HG03159 (cell line): ENCODE measurements at regions not wholly inside any gene's neighbourhood (a gene's known extent, or its start where the extent isn't known, plus 50 kb on each side); places are given as distances from the start of the nearest gene placed in this dataset.
"Not testable (repeated sequence)": the region's sequence is repeated elsewhere in the genome, so short reads cannot be mapped to it uniquely, and the experiment has no call there.

ENCODE experiments used
- ATAC-seq: cut with Tn5 transposase; IDR thresholded peaks from one replicate; pipeline ENCODE4 v1.9.1; 2021; ENCODE audit warnings: mild to moderate bottlenecking, moderate library complexity; ENCODE audit not compliant: unreplicated experiment

DNA sequence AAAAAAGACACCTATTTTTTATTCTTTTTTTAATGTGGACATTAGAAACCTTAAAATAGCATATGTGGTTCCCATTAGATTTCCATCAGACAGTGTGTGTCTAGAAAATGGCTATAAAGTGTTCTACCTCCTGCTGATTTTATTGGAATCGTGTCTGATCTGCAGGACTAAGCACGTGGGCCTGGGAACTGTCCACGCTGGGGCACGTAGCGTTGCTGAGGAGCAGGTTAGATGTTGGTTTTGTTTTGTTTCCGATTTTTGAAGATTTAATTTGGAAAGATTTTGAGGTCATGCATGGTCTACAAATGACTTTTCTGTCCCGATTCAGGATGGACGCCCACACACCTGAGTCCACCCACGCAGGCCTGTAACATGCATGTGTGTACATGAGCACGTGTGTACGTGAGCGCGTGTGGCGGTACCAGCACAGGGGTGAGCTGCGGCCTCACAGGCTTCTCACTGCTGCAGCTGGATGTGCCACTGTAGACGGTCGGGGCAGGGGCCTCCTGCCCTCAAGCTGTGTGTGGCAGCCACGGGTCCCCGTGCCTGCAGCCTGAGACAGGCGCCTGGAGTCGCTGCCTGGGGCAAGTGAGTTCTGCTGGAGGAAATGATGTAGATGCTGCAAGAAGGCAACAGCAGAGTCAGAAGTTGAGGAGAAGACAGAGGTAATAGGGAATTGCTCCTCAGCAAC is 99.7 kb upstream of the CTDP1 start:
- no peak for ATAC-seq

DNA sequence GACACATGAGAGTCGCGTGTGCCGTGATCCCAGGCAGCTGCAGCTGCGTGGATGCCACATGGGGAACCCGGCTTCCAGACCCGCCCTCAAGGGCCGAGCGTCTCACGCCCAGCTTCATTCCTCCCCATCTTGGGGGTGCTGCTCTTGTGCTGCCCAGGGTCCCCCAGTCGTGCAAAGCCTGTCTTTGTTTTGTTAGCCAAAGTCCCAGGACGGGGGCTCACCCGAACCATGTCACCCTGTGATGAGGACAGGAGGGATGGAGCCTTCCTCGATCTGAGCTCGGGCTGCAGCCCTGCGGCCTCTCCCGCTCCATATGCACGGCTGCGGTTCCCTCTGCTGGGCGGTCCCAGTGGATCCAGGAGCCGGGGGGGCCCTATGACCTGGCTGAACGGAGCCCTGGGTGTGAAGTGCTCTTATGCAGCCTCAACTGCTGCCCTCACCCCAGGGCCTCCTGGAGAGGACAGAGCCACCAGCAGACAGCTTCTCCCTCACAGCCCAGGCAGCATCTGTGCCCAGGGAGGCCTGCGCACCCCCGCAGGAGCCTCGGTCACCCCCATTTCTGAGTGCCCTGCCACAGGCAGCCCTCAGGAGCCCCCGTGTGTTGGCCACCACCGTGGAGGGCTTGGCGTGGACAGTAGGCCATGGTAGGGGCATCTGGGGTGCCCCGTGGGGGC is 99.0 kb upstream of the CTDP1 start:
- ATAC-seq: no peak

DNA sequence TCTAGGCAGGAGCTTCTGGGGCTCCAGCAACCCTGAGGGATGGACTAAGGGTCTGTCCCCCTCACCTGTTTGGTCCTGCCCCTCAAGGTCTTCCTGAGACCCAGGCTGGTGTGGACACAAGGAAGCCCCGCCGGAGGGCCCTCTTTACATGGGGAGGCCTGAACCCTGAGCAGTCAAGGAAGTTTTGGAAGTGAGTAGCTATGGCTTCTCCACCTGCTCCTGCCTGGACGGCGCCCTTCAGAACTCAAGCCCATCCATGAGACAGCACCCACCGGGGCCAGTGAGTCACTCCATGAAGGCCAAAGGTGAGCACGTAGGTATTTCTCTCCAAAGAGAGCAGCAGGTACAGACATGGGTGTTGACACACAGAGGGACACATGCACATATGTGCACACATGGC is 98.2 kb upstream of the CTDP1 start:
- no peak for ATAC-seq

DNA sequence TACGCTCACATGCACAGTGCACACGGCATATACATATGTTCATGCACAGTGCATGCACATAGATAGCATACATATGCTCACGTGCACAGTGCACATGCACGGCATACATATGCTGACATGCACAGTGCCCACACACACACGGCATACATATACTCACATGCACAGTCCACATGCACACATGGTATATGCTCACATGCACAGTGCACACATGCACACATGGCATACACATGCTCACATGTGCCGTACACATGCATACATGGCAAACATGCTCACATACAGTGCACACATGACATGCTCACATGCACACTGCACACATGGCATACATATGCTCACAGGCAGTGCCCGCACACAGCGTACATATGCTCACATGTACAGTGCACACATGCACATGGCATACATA is 97.7 kb upstream of the CTDP1 start:
- no peak for ATAC-seq

DNA sequence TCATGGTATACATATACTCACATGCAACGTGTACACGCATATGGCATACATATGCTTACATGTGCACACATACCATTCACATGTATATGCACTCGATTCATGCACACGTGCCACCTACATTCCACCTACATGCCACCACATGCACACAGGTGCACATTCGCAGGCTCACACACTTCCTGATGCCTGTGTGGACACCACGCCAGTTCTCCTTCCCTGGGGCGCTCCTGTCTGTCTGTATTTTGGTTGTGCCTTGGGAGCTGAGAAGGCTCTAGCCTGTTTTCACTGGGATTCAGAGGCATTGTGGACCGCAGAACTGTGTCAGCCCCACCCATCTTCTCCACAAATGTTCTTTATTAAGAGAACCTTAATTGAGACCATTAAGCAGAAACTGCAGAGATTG is 96.6 kb upstream of the CTDP1 start:
- ATAC-seq: no peak

DNA sequence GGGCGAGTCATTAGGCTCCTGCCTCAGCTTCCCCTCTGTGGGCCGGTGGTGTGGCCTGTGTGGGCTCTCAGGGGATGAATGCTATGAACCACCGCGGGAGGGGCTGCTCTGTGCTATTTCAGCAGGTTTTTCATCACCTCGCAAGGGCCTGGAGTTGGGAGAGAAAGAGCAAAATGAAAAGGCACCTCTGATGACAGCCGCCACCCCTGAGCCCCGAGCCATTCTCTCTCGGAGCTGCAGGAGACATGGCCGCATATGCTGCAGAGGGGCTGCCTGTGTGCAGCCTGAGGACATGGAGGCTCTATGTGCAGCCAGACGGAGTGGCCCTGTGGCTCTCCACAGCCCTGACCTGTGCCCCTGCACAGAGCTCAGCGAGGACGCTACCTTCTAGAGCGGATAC is 96.2 kb upstream of the CTDP1 start:
- ATAC-seq: no peak

DNA sequence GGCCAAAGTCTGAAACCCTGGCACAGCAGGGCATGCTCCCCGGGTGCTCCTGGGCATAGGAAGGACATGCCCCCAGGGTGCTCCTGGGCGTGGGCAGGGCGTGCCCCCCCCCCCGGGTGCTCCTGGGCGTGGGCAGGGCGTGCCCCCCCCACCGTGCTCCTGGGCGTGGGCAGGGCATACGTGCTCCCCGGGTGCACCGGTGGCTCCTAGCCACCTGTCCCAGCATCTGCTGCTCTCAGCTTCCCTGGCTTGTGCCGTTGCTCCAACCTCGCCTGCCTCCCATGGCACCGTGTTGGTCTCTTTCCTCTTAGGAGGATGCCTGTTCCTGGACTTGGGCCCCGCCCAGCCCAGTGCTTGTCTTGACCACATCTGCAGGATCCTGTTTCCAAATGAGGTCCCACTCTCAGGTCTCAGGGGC is 95.6 kb upstream of the CTDP1 start:
- no peak for ATAC-seq

DNA sequence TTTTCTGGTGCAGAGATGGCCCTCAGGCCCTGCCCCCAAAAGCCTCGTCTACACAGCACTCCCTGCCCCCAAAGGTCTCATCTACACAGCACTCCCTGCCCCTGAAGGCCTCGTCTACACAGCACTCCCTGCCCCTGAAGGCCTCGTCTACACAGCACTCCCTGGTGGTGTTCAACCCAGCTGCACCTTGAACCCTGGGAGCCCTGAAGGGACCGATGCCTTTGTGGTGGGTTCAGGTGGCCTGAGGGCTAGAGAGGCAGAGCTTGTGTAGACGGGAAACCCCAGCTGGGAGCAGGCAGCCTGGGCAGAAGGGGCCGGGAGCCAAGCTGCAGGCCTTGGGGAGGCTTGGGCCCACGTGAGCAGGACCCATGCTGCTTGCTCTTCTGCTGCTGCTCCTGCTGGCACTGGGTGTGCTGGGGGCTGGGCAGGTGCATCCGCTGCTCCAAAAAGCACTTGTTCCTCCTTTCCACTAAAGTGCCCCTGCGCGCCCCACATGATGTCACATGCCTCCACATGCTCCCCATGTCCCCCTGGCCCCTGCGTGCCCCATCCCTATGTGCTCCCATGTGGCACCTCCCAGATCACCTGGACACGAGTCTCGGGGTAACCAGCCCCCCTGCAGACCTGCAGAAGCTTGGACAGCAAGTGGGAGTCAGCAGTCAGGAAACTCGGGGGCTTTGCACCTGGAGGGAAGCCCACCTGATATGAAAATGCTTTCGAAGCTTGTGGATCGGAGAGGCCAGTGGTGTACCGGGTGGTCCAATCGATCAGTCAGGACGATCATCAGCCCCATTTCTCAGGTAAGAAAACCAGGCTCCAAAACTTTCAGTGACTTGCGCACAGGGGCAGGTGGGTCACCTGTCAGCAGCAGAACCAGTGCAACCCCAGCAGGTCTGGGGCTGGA is 94.9 kb upstream of the CTDP1 start:
- no peak for ATAC-seq

DNA sequence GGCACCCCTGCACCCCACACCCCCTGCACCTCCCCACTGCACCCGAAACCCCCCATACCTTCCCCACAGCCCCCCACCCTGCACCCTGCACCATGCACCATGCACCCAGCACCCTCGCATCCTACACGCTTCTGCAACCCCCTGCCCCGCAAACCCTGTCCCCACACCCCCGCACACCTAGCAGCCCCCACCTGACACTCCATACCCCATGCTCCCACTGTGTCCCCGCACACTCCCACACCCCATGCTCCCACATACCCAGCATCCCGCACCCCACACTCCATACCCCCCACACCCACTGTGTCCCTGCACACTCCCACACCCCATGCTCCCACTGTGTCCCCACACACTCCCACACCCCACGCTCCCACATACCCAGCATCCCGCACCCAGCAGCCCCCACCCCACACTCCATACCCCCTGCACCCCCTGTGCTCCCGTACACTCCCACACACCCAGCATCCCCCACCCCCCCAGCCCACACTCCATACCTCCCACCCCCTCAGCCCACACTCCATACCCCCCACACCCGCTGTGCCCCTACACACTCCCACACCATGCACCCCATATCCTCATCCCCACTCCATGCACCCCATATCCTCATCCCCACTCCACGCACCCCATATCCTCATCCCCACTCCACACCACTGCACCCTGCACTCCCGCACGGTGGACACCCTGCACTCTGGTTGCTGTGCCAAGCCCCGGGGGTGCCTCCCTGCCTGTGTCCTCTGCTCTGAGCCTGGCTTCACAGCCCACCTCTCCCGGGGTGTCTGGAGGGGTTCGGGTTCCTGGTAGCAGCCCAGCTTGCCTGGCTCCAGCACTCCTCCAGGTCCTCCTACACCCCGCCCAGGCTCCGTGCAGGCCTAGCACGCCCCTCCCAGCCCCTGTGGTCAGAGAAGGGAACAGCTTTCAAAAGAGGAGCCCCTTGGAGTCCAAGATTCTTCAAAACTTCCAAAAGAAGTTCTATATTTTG is 93.9 kb upstream of the CTDP1 start:
- no peak for ATAC-seq

DNA sequence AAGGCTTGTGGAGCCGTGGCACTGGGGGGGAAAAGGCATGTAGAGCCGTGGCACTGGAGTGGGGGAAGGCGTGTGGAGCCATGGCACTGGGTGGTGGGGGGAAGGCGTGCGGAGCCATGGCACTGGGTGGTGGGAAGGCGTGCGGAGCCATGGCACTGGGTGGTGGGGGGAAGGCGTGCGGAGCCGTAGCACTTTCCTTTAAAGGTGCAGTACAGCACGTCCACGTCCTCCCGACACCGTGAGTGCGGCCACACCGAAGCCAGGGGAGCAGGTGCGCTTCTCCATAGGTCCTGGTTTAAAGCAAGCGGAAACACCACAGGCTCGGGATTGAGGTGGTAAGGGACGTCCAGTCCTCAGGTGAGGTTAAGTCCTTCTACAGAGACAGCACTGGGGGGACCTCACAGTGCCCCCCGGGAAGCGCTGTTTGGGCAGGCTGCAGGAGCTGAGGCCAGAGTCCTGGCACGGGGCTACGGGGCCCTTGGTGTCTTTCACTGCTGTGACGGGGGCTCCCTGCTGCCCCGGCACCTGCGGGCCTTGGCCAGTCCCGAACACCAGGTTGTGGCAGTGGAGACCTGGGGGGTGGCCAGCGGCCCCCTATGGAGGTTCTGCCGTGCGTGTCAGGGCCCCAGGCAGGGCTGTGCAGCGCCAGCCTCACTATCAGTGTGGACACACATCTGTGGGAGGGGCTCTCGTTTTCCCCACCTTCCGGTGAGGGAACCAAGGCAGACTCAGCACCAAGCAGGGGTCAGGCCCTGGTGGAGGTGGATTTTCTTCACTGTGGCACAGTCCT is 93.0 kb upstream of the CTDP1 start:
- ATAC-seq: no peak

DNA sequence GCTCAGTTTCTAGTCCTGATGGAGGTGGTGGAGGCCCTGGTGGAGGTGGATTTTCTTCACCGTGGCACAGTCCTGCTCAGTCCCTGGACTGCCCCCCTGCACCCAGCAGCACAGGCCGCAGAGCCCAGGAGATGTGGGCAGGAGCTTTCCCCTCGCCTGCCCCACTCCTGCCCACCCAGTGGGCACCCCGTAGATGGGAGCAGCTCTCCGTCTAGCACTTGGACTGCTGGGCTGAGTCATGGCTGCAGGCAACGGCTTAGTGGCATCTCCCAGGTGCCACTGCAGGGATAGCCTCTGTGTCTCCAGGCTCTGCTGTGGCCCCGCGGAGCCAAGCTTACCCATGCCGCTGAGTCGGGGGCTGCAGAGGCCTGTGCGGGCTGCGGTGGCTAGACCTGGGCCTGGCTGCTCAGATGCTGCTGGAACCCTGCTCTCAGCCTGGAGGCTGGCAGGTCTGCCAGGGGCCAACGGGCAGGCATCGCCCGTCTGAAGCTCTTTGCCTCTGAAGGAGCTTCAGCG is 92.3 kb upstream of the CTDP1 start:
- ATAC-seq: no peak

DNA sequence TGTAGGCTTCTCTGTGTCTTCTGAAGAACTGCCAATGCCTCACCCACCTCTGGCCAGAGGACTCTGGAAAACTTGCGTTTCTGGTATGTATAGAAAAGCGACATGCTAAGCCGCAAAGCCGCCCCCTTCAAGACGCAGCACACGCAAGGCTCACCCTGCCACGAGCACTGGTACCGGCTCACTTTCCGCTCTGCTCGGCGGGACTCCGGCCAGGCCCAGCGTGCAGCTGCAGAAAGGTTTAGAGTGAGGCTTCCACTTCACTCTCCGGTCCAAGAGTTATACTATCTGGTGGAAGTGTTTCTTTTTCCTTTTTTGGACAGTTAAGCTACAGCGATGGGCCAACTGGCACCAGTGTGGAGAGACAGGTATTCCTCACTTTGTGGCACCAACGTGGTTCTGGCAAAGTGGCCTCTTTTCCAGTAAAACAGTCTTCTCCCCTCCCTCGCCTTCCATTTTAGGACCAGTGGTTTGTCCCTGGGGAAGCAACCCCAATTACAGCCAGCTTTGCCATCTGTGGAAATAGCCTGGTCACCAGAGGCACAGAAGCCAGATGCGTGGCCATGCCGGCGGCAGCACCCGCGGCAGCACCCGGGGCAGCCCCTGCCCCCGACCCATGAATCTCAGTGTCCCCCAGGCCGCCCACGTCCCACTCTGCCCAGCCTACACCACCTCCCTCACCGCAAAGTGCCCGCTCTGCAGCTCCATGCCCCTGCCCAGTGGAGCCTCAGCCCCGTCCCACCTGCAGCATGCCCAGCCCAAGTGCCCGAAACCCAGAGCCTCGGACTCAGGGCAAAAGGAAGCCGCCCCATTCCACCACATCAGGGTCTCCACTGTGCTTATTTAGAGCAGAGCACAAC is 91.6 kb upstream of the CTDP1 start:
- no peak for ATAC-seq

DNA sequence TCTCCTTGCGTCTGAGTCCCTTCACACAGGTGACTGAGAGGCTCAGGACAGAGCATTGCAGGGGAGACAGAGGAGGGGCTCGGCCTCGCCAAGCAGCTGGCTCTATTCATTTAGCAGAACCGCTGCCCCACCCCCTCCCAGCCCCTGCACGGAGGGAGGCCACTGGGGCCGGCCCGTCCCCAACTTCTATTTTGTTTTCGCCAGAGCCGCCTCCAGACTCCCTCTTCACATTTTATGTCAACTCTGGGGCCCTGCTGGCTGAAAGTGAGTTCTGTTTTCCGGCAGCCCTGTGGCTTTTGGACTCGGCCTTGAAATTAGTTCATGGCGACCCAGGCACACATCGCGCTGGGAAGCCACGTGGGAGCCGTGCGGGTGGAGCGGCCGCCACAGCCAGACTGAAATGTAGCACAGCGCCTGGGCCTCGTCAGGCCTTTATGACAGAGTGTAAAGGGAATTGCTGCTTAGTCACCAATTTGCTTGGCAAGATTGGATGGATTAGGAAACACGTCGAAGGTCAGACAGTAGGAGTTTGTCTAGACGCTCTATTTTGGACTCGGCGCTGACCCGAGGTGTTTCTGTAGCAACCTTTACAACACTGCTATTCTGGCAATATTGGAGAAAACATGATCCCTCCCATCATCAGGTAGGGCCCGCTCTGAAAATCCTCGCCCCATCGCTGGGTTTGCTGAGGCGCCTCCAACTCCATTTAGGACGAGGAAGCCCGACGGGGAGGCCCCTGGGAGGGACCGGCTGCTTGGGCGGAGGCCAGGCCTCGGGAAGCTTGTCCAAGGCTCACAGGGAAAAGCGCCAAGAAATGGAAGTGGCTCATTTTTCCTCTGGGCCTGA is 90.7 kb upstream of the CTDP1 start:
- ATAC-seq: no peak

DNA sequence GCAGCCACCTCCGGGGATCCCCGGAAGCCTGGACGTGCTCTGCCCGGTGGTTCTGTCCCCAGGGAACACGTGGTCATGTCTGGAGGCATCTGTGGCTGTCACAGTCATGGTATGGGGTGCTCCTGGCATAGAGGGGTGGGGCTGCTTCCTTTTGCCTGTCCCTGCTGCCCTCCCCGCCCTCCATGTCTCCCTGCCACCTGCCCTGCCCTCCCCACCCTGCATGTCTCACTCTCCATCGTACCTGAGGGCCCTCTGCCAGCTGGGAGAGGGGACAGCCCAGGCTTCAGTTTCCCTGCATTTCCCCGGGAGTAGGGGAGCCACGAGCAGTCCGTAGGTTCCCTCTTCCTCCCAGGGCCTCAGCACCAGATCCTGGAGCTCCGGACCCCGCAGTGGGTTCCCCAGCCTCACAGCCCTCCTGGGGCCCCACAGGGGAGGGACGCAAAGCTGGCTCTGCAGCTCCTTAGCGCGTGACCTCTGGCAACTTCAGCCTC is 90.0 kb upstream of the CTDP1 start:
- ATAC-seq: no peak

DNA sequence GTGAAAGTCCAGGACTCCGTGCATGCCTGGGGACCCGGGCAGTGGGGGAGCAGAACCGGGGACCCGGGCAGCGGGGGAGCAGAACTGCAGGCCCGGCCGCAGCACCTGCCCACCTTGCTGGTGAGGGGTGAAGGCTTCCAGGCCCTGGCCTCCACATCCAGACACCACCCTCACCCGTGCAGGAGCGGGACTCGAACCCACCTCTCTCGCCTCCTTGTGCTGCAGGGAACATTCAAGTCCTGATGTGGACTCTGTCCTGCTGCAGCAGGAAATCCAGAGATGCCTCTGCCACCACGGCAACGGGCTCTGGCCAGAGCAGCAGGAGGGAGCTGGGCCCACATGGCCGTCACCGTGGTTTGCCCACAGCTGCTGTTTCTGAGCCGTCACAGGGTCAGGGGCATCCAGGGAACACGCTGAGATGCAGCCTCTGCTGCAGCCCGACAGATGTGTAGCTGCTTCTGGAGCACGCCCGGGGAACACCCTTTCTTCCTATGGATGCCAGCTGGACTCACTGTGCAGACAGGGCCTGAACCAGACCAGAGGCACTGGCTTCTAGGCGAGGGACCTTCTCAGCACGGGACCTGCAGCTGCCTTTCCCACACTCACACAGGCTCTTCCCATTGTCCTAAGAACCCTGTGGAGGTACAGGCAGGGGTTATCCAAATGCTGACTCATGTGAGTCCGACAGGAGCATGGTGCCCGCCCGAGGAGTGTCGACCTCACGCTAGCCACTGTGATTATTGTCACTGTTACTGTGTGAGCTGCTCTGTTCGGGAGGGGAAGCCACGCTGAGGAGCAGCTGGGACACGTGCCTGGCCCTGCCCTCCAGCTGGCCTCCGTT is 89.2 kb upstream of the CTDP1 start:
- no peak for ATAC-seq

DNA sequence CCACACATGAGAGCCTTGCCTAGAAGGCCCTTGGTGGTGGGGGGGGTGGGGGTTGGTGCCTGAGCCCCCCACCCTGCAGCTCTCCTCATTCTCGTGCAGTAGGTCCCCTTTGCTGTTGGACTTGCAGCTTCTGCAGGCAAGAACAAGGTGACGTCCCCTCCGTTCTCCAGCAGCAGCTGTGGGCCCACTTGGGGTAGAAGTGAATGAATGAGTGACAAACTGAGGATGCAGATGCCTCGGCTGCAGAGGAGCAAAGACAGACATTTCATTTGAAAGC is 88.6 kb upstream of the CTDP1 start:
- ATAC-seq: no peak

DNA sequence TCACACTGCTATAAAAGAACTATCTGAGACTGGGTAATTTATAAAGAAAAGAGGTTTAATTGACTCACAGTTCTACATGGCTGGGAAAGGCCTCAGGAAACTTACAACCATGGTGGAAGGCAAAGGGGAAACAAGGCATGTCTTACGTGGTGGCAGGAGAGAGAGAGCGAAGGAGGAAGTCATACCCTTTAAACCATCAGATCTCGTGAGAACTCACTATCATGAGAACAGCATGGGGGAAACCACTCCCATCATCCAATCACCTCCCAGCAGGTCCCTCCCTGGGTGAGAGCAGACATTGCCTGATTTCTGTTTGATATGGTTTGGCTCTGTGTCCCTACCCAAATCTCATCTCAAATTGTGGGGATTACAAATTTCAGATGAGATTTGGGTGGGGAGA is 86.9 kb upstream of the CTDP1 start:
- not testable (repeated sequence) for ATAC-seq
